DMS53 treated with DMSO at 0.1 percent for 48 hours (cell line): ENCODE measurements at regions not wholly inside any gene's neighbourhood (a gene's known extent, or its start where the extent isn't known, plus 50 kb on each side); places are given as distances from the start of the nearest gene placed in this dataset.
A peak's percentile ranks its signal among the peaks of the same experiment; 100 is the strongest.

Source experiments
- DNase-seq: peaks from one replicate; lab custom pipeline; 2025; ENCODE audit not compliant: unreplicated experiment; lab: John Stamatoyannopoulos, UW

GRCh38 chr5:121299153-121299552 lies 552.5 kb upstream of the FTMT start:
- DNase-seq, result no peak

GRCh38 chr5:121304838-121305237 lies 546.8 kb upstream of the FTMT start:
- DNase-seq, result no peak

DNA sequence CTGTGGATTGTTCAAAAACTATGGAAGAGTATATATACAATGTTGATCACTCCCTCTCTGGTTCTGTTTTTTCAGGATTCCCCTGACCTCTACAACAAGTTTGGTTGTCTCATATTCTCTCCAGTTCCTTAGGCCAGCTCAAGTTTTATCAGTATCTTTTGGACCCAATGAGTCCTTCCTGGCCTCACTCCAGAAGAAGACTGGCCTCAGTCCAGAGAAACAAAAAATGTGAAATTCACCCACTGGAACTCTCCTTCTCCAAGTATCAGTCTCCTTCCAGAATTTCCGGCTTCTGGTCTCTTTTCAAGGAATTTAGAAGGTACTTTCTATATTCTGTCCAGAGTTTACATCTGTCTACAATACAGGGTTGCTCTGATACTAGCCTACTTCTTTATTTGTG lies 537.8 kb upstream of the FTMT start:
- no peak for DNase-seq

- DNase-seq, result no peak
These were observed 535.9 kb upstream of the FTMT start for GRCh38 chr5:121315786-121316185.

DNA sequence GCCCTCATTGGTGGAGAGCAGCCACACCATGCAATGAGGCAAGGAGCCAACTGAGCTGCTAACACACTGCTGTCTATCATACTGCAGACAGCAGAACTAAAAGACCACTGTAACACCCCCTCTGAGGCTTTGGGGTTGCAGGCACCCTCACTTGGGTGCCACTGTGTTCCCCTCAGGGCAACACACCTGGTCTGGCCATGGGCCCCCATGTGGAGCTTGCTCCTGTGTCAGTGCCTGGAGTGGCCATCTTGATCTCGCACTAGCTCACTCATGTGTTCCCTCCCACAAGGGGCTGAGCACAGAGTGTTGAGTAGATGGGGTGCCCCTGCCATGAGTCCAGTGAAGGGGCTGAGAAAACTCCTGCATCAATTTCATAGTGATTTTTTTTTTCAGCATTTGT lies 532.4 kb upstream of the FTMT start:
- no peak for DNase-seq

DNA sequence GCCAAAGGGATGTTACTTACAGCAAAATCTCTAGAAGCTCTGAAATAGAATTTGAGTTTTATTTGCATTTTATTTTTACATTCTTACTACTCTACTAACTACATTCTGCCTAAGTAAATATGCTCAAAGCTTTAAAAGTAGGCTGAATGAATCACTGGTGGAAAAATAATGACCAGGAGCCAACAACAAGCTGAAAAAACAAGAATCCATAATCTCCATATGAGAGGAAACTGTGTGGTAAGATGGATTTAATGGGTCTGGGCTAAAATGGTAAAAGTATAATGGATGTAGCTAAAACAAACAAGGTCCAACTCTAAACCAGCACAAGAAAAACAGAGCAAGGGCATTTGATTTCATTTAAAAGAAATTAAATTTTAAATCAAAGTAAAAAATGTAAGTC lies 525.8 kb upstream of the FTMT start:
- DNase-seq, result no peak

- peak; percentile 15 for DNase-seq
These were observed 501.3 kb upstream of the FTMT start for GRCh38 chr5:121350181-121350930.

DNA sequence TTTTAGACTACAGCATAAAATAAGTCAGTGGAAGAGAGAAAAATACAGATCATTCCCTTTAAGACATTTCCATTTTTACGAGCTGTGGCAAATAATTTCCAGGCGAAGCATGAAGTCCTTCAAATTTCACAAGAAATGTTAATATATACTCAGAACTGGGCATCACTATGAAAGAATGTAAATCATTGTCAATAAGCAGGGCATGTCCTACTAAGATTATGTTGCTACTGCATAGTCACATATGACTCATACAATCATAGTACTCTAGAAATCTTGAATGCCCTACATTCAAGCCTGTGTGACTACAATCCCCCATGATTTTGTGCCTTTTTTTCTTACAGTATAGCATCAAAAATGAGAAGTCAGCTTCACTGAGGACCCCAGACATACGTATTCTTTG lies 485.2 kb upstream of the FTMT start:
- DNase-seq, result no peak

DNA sequence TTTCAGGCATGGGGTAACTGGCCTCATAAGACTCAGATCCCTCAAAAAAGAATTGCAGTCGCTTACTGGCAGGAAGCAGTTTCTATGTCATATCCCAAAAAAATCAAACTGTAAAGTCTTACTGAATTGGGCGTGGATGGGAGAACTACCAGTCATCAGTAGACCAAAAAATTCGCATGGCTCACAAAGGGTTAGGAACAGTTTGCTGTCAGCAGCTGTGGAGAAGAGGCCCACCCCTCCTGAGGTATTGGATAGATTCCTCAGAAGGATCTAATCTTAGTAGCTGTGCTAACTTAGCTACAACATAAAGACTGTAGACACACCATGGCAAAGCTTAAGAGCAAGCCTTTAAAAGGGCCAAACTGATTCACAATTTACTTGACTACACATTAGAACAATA lies 478.3 kb upstream of the FTMT start:
- no peak for DNase-seq

GRCh38 chr5:121377461-121377860 lies 474.2 kb upstream of the FTMT start:
- DNase-seq, result no peak

DNA sequence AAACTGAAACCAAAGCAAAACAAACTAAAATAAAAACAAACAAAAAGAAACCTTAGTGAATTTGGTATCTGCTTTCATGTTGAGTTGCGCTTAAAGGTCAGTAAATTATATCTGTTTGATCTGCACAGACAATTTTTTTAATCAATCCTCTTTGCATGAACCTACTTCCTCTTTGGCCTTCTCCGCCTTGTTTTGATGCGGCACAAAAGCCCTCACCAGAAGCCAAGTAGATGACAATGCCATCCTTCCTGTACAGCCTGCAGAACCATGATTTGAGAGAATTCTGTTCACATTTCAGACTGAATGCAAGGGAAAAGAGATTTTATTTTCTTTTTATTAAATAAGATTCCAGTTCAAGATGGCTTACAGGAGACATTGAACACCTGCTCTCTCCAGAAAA lies 473.6 kb upstream of the FTMT start:
- no peak for DNase-seq

DNA sequence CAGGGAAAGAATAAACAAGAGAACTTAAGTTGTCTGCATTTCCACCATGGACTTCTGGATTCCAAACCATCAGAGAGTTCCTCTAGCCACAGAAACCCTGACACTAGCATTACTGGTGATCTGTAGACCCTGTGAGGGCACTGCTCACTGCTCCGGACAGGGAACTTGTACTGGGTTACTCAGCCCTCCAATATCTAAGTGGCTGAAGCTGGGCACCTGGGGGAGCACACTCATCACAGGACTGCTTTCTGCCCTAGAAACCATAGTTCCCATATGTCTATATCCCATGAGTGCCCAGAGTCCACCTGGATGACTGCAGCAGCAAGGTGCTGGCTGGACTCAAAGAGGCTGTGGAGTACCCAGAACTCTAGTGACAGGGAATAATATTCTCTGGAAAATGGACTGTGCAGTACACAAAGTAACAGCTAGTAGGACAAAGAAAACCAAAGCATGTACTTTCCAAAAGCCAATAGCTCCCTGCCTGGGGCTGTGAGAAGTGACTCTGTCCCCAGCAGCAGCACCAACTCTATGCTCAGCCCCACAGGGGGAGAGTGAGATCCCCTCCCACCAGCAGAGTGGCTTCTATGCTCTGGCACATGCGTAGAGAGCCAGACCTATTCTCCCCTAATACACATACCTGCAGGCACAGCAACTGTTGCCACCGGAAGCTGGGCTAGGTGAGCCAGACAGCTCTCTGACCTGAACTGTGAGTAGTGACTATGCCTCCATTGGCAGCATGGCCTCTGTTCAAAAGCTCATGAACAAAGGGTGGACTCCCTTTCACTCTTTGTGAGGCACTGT lies 472.9 kb upstream of the FTMT start:
- DNase-seq, result no peak

- no peak for DNase-seq
These were observed 471.6 kb upstream of the FTMT start for GRCh38 chr5:121380066-121380465.

- DNase-seq, result no peak
These were observed 467.3 kb upstream of the FTMT start for GRCh38 chr5:121384359-121384758.

- no peak for DNase-seq
These were observed 465.3 kb upstream of the FTMT start for GRCh38 chr5:121386334-121386733.

DNA sequence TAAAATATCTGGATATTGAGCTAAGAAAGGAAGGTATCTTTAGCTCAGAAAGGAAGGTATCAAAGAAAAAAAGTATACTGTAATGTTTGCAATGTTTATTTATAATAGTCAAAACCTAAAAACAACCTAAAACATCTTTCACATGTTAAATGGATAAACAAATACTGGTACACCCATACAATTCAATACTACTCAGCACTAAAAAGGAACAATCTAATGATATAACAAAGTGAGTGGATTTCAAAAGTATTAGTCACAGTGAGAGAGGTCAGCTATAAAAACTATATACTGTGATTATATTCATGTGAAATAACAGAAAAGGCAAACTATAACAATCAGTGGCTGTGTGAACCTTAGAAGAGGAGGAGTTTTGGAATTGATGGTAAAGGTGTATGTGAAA lies 455.0 kb upstream of the FTMT start:
- no peak for DNase-seq

- DNase-seq, result no peak
These were observed 451.8 kb upstream of the FTMT start for GRCh38 chr5:121399879-121400278.

- no peak for DNase-seq
These were observed 442.9 kb upstream of the FTMT start for GRCh38 chr5:121408778-121409177.

GRCh38 chr5:121415270-121415669 lies 436.4 kb upstream of the FTMT start:
- DNase-seq, result no peak

GRCh38 chr5:121421646-121422045 lies 430.0 kb upstream of the FTMT start:
- no peak for DNase-seq

DNA sequence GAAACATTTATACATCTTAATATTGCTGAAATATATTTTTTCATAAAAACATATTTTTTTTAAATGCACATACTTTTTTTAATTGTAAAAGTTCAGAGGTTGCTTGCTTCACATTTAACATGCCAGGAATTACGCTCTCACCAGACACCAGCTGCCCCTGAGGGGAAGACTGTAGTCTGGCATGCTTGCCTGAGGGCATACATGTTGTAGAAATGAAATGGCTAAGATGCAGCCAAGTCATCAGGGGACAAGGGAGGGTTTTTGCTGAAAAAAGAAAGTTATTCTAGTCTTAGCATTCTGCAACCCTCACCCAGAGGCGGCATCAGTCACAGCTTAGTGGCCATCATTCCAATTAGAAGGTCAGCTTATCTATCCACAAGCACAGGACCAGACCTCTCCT lies 426.7 kb upstream of the FTMT start:
- no peak for DNase-seq

DNA sequence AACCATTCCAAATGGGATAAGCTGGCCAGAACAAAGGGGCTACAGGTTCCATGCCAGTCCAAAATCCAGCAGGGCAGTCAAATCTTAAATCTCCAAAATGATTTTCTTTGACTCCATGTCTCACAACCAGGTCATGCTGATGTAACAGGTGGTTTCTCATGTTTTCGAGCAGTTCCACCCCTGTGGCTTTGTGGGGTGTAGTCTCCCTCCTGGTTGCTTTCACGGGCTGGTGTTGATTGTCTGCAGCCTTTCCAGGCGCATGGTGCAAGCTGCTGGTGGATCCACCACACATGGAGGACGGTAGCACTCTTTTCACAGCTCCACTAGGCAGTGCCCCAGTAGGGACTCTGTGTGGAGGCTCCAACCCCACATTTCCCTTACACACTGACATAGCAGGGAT lies 425.5 kb upstream of the FTMT start:
- no peak for DNase-seq

DNA sequence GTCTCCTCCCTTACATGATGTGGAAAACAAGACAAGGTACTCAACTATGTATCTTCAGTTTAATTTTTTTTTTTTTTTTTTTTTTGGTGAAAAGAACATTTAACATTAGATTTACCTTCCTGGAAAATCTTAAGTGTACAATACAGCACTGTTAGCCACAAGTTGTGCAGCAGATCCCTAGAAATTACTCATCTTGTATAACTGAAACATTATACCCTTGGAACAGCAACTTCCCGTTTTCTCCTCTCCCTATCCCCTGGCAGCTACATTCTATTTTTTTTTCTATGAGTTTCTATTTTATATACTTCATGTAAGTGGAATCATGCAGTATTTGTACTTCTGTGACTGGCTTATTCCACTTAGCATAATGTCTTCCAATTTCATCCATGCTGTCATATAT lies 421.9 kb upstream of the FTMT start:
- DNase-seq, result no peak
